DND-41 (cell line): ENCODE measurements at regions not wholly inside any gene's neighbourhood (a gene's known extent, or its start where the extent isn't known, plus 50 kb on each side); places are given as distances from the start of the nearest gene placed in this dataset.

Experiments used
- EZH2 ChIP-seq: IDR thresholded peaks from 3 replicates; pipeline ENCODE4 v1.6.1; 2012; ENCODE audit warnings: borderline replicate concordance, low read depth, mild to moderate bottlenecking, moderate library complexity, low read length, inconsistent platforms; ENCODE audit not compliant: severe bottlenecking
- TF ChIP-seq, protein P1 (sequence below): IDR thresholded peaks from 2 replicates; pipeline ENCODE4 v1.5.1; 2012; ENCODE audit warnings: borderline replicate concordance, low read length, moderate library complexity, mild to moderate bottlenecking; ENCODE audit not compliant: poor library complexity, severe bottlenecking; ENCODE audit errors: extremely low read depth

DNA sequence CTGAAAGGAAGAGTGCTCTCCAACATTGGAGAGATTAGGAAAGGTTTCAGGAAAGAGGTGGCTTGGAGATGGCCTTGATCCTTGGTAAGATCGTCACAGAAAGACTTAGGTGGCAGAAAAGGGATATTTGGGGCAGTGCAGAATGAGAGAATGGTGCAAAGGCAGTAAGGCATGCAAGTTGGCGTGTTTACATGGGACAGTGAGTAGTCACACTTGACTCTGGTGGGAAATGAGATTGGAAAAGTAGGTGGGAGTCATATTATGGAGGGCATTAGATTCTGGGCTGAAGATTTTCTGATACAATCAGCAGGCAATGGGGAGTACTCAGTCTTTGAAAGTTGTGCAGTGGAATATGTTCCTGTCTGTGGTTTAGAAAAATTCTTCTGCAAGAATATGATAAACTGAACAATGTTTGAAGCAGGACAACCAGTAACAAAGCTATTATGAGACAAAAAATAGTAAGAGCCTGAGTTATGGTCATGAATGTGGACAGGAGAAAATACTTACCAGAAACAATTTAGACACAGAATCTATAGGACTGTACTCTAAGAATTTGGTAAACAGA, 76.2 kb upstream of the ANKRD55 start:
- TF ChIP-seq, protein P1, sequence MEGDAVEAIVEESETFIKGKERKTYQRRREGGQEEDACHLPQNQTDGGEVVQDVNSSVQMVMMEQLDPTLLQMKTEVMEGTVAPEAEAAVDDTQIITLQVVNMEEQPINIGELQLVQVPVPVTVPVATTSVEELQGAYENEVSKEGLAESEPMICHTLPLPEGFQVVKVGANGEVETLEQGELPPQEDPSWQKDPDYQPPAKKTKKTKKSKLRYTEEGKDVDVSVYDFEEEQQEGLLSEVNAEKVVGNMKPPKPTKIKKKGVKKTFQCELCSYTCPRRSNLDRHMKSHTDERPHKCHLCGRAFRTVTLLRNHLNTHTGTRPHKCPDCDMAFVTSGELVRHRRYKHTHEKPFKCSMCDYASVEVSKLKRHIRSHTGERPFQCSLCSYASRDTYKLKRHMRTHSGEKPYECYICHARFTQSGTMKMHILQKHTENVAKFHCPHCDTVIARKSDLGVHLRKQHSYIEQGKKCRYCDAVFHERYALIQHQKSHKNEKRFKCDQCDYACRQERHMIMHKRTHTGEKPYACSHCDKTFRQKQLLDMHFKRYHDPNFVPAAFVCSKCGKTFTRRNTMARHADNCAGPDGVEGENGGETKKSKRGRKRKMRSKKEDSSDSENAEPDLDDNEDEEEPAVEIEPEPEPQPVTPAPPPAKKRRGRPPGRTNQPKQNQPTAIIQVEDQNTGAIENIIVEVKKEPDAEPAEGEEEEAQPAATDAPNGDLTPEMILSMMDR = no peak
- TF ChIP-seq EZH2 = no peak
